ENCODE measurements at regions not wholly inside any gene's neighbourhood (a gene's known extent, or its start where the extent isn't known, plus 50 kb on each side); places are given as distances from the start of the nearest gene placed in this dataset.

GRCh38 chr12:127888943-127889719 is 377.8 kb upstream of the TMEM132C start:
- ChIA-PET CTCF (interaction anchor here (0.8 to 2.0 kb wide), 4 partner anchors 11 to 508 kb away, joined by 3 to 11 read pairs (median 4); no protein-coding TSS in a partner anchor), POLR2A (no interaction called here)
- no peak overlapping the region for H3K4me3 ChIP-seq (ENCODE audit: low read depth, low read length)
- TF ChIP-seq CTCF (IDR thresholded peaks at IDR 0.05; ENCODE audit: insufficient read depth, low read length, missing control alignments), result no peak
- DNase-seq (ENCODE audit: low read depth, low spot score), result peak; percentile 50

GRCh38 chr12:127893895-127894609 is 372.9 kb upstream of the TMEM132C start:
- TF ChIP-seq CTCF (IDR thresholded peaks at IDR 0.05; ENCODE audit: insufficient read depth, low read length, missing control alignments), result peak; percentile 21
- no peak overlapping the region for H3K4me3 ChIP-seq (ENCODE audit: low read depth, low read length)
- ChIA-PET POLR2A (no interaction called here), CTCF (interaction anchor here (0.9 to 1.2 kb wide), 3 partner anchors 9 to 217 kb away, joined by 3 read pairs; no protein-coding TSS in a partner anchor)
- no peak for DNase-seq (ENCODE audit: low read depth, low spot score)

- H3K4me3 ChIP-seq (ENCODE audit: low read depth, low read length), result no peak overlapping the region
- ChIA-PET CTCF (no interaction called here), POLR2A (no interaction called here)
- no peak for DNase-seq (ENCODE audit: low read depth, low spot score)
- TF ChIP-seq CTCF (IDR thresholded peaks at IDR 0.05; ENCODE audit: insufficient read depth, low read length, missing control alignments), result no peak
These were observed 370.3 kb upstream of the TMEM132C start for GRCh38 chr12:127896661-127897060.

GRCh38 chr12:127898616-127899015 is 368.4 kb upstream of the TMEM132C start:
- ChIA-PET POLR2A (no interaction called here), CTCF (interaction anchor here (0.8 kb wide), 1 partner anchor 65 kb away, joined by 3 read pairs; no protein-coding TSS in a partner anchor)

GRCh38 chr12:127899971-127900370 is 367.0 kb upstream of the TMEM132C start:
- CTCF ChIA-PET, result interaction anchor here (1.7 kb wide), 1 partner anchor 27 kb away, joined by 7 read pairs; no protein-coding TSS in a partner anchor
- TF ChIP-seq CTCF (IDR thresholded peaks at IDR 0.05; ENCODE audit: insufficient read depth, low read length, missing control alignments), result no peak
- POLR2A ChIA-PET, result no interaction called here
- H3K4me3 ChIP-seq (ENCODE audit: low read depth, low read length), result no peak overlapping the region
- no peak for DNase-seq (ENCODE audit: low read depth, low spot score)

More at GRCh38 chr12:127898616-127899015, 368.4 kb upstream of the TMEM132C start:
- TF ChIP-seq CTCF (IDR thresholded peaks at IDR 0.05; ENCODE audit: insufficient read depth, low read length, missing control alignments), result no peak
- no peak for DNase-seq (ENCODE audit: low read depth, low spot score)
- no peak overlapping the region for H3K4me3 ChIP-seq (ENCODE audit: low read depth, low read length)

GRCh38 chr12:127900386-127900785 is 366.6 kb upstream of the TMEM132C start:
- POLR2A ChIA-PET, result no interaction called here
- no peak for DNase-seq (ENCODE audit: low read depth, low spot score)
- no peak overlapping the region for H3K4me3 ChIP-seq (ENCODE audit: low read depth, low read length)
- CTCF ChIA-PET, result interaction anchor here (1.7 kb wide), 1 partner anchor 27 kb away, joined by 7 read pairs; no protein-coding TSS in a partner anchor
- no peak for TF ChIP-seq CTCF (IDR thresholded peaks at IDR 0.05; ENCODE audit: insufficient read depth, low read length, missing control alignments)
